GM19025 (cell line): ENCODE measurements at regions not wholly inside any gene's neighbourhood (a gene's known extent, or its start where the extent isn't known, plus 50 kb on each side); places are given as distances from the start of the nearest gene placed in this dataset.

Experiments used
- ATAC-seq: cut with Tn5 transposase; IDR thresholded peaks from one replicate; pipeline ENCODE4 v1.9.1; 2021; ENCODE audit warnings: mild to moderate bottlenecking, low read depth, moderate library complexity; ENCODE audit not compliant: unreplicated experiment

GRCh38 chr4:53821179-53821851 is 230.0 kb upstream of the LNX1 start:
- ATAC-seq = no peak

DNA sequence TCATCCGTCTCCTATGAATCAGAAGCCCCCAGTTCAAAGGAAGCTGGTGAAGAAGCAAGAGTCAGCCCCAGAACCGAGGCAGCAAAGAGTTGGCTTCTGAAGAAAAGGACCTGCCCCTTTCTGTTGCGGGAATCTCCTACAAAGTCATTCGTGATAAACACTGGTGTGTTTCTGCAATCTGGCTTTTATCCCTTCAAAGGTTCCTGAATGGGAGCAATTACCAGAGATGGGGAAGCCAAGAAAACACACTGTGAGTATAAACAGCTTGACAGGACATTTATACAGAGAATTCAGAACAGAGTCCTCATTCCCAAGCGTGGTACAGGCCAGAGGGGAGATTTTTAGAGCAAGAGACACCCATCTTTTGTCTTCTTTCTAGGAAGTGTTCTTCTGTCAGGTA is 226.8 kb upstream of the LNX1 start:
- no peak for ATAC-seq

DNA sequence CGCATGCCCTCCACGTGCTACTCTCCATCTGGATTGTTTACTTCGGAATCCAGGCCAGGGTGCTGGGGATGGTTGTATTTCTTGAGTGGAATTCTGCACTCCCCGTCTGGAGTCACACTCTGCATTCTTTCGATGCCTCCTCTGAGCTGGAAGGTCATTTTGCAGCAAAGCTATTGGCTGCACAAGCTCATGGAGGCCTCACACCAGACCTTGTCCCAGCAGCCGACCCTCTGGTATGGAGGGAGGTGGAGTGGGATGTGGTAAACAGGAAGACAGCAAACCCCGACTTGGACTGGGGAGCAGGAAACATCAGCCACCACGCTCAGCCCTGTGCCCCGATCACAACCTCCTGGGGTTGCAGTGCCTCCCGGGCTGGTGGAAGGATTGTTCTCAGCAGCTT is 225.3 kb upstream of the LNX1 start:
- no peak for ATAC-seq

- ATAC-seq = no peak
These were observed 224.0 kb upstream of the LNX1 start for GRCh38 chr4:53815281-53815680.

- ATAC-seq = no peak
These were observed 222.7 kb upstream of the LNX1 start for GRCh38 chr4:53813998-53814397.

DNA sequence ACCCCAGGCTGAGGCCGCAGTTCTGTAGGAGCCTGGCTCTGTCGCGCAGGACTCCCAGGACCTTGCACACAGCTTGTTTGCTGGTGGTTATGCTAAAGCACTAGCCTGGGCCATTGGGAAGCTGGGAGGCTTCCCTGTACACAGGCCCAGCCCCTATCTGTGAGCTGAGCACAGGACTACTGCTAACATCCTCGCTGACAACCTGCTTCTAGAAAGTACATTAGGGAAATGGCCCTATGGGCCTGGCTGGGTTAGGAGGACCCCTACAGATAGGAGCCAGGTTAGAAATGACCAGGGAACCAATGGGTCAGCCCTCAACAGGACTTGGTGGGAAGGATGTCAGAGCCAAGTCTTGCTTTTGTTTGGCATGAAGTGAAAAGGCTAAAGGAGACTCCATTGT is 219.4 kb upstream of the LNX1 start:
- no peak for ATAC-seq

DNA sequence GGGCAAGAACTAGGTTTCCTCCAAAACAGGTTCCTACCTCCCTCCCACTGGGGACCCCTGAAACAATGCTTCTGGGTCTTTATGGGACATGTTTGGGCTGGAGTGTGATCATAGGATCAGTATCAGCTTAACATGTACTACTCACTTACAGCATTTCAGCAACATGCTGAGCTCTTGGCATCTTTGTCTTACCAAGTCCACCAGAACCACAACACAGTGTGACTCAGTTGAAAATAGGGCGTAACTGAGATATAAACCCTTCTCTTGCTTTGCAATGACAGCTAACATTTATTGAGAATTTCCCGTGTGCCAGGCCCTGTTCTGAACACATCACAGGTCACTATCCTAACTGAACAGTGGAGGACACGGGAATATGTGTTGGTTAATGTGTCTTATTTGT is 218.5 kb upstream of the LNX1 start:
- ATAC-seq = no peak

- ATAC-seq = no peak
These were observed 214.0 kb upstream of the LNX1 start for GRCh38 chr4:53805291-53805690.

GRCh38 chr4:53804719-53805118 is 213.4 kb upstream of the LNX1 start:
- ATAC-seq = no peak

GRCh38 chr4:53802500-53802899 is 211.2 kb upstream of the LNX1 start:
- ATAC-seq = no peak

- ATAC-seq = no peak
These were observed 210.1 kb upstream of the LNX1 start for GRCh38 chr4:53801373-53801772.

GRCh38 chr4:53800741-53801140 is 209.5 kb upstream of the LNX1 start:
- no peak for ATAC-seq

GRCh38 chr4:53793096-53793495 is 201.8 kb upstream of the LNX1 start:
- ATAC-seq = no peak

GRCh38 chr4:53790286-53790685 is 199.0 kb upstream of the LNX1 start:
- no peak for ATAC-seq

- no peak for ATAC-seq
These were observed 197.3 kb upstream of the LNX1 start for GRCh38 chr4:53788621-53789020.

DNA sequence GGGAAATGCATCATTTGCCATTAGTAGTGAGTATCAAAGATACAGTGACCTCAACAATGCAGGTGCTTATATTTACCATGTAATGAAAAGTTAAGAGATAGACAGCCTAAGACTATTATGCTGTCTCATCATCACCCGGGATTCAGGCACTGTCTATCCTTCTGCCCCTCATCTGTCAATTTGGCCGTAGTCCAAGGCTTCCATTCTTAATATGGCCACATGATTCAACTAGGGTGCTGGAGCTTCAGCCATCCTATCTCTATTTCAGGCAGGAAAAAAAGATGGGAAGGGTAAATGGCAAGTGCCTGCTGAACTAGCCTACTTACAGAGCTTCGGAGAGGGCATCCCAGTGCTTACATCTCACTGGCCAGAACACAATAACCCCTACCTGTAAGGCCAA is 196.7 kb upstream of the LNX1 start:
- ATAC-seq = no peak

DNA sequence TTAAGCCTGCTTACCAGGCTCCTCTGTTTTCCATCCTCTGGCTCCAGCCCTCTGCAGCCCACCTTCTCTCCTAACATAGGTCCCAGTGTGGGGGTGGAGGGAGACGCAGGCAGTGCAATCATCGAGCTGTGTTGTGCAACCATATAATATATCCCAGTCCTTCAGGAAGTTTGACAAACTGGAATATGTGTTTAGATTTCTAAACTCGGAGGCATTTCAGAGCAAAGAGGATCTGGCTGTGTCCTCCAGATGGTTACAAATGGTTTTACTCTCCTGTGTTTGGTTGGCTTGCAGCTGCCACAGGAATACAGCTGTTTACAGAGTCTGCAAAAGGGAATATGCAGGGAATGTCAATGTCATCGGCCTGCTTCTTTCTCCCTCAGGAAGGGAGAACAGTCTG is 195.3 kb upstream of the LNX1 start:
- ATAC-seq = no peak

DNA sequence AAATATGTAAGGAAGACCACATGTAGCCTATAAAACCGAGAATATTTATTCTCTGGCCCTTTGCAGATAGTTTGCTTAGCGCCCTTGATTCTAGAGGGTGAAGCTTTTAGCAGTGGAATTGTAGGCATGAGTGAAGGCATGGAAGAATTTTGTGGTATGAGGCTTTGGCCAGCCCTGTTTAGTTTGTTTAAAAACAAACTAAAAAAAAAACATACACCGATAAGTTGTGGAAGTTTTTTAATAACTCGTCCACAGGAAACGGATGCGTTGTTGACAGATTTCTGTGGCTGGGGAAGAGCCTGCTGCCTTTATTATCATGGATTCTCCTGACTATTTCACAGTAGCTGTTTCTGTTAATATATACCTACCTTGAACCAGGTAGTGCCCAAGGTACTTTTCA is 194.7 kb upstream of the LNX1 start:
- no peak for ATAC-seq

- ATAC-seq = no peak
These were observed 192.8 kb upstream of the LNX1 start for GRCh38 chr4:53784112-53784511.

DNA sequence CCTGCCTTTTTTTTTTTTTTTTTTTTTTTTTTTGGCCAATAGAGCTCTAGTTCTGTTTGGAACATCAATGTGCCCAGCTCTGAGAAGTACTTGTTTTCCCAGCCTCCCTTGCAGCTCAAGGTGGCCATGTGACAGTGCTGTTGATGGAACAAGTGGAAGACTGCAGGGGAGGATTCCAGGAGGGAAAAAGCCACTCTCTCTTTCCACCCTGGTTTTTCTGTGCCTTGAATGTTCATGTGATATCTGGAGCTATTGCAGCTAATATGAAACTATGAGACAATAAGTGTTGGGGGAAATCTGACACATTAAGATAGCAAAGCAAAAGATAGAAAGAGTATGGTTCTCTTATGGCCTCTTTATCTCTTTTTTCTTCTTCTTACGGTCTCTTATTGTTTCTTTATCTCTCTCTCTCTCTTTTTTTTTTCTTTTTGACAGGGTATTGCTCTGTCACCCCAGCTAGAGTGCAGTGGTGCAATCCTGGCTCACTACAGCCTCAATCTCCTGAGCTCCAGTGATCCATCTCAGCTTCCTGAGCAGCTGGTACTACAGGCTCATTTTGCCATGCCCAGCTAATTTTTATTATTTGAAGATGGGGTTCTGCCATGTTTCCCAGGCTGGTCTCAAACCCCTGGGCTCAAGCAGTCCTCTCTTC is 192.0 kb upstream of the LNX1 start:
- no peak for ATAC-seq

DNA sequence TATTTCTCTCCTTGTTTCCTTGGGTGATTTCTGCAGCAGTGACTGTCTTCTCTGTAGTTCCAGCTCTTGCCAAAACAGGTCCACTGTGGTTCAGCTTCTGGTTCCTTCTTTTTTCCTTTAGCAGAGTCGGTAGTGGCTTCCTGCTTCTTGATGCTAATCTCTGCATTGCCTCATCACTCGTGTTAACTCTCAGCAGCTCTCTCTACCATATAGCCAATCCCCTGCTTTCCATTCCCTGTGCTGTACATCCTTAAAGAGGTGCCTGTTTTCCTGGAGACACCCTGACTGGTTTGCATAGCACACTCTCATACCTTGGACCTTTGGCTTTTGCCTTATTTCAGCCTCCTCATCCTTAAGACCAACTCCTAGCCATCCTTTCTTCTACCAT is 191.2 kb upstream of the LNX1 start:
- no peak for ATAC-seq

DNA sequence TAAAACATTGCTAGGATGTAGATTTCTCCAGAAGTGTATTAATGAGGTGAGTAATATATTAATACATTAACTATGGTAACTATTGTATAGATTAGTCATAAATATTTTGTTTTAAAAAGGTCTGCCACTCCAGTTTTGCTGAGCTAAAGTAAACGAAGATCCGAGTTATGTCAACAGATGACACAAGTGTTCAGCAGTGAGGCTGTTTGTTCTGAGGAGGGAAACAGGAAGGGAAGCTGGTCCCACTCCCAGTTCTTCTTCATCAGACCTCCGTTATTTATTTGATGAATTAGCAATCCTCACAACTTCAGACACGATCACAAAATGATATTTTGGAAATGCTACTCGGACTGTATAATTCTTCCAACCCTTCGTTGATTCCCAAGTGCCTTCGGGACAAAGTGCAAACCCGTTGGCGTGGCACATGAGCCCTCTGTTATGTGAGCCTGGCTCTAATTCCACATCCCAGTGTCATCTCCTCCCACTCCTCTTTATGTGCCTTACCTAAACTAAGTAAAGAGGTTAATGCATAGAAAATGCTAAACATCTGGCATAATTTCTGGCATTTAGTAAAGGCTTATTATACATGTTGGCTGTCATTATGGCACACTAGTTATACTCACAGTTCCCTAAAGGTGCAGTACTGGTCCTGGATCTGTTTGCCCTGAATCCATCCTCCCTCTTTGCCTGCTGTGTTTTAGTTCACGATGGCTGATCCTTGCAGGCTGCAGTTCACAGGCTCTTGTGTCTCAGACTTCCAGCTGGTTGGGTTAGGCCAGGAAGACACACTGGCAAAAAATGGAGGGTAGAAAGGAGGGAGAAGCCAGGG is 190.6 kb upstream of the LNX1 start:
- ATAC-seq = no peak
